ENCODE measurements at regions not wholly inside any gene's neighbourhood (a gene's known extent, or its start where the extent isn't known, plus 50 kb on each side); places are given as distances from the start of the nearest gene placed in this dataset.

GRCh38 chrX:77003530-77003929, 443.7 kb upstream of the FGF16 start:
- TF ChIP-seq ARNT (IDR thresholded peaks at IDR 0.05) (no peak), ZNF384 (IDR thresholded peaks at IDR 0.05) (no peak), FOXM1 (IDR thresholded peaks at IDR 0.05; ENCODE audit: borderline replicate concordance) (no peak), NFRKB (IDR thresholded peaks at IDR 0.05) (no peak), FOXA1 (IDR thresholded peaks at IDR 0.05) (no peak), FOXK2 (IDR thresholded peaks at IDR 0.05) (no peak), SP1 (IDR thresholded peaks at IDR 0.05) (no peak), SUZ12 (IDR thresholded peaks at IDR 0.05) (no peak)

All from HEK293T (cell line).